Hematopoietic multipotent progenitor cell treated with erythropoietin and hydrocortisone succinate and interleukin-3 and kit ligand, for 17 days (in vitro differentiated cells): ENCODE measurements at regions not wholly inside any gene's neighbourhood (a gene's known extent, or its start where the extent isn't known, plus 50 kb on each side); places are given as distances from the start of the nearest gene placed in this dataset.

Experiments
- DNase-seq: peaks from one replicate; pipeline ENCODE4 v3.0.0-alpha.2; 2015; ENCODE audit warnings: low spot score

GRCh38 chr11:95353706-95354105 lies 122.7 kb upstream of the SESN3 start:
- DNase-seq, result no peak

GRCh38 chr11:95352733-95353346 lies 121.8 kb upstream of the SESN3 start:
- no peak for DNase-seq

- no peak for DNase-seq
Observed at GRCh38 chr11:95349345-95349942, 118.4 kb upstream of the SESN3 start.

- DNase-seq, result no peak
Observed at GRCh38 chr11:95346265-95346664, 115.3 kb upstream of the SESN3 start.

- DNase-seq, result no peak
Observed at GRCh38 chr11:95345651-95346050, 114.6 kb upstream of the SESN3 start.

GRCh38 chr11:95344932-95345642 lies 114.1 kb upstream of the SESN3 start:
- DNase-seq, result no peak

- no peak for DNase-seq
Observed at GRCh38 chr11:95341221-95341620, 110.2 kb upstream of the SESN3 start.

GRCh38 chr11:95339086-95339901 lies 108.3 kb upstream of the SESN3 start:
- DNase-seq, result no peak

GRCh38 chr11:95338430-95338991 lies 107.5 kb upstream of the SESN3 start:
- no peak for DNase-seq

GRCh38 chr11:95337972-95338429 lies 107.0 kb upstream of the SESN3 start:
- no peak for DNase-seq

- DNase-seq, result no peak
Observed at GRCh38 chr11:95337175-95337957, 106.4 kb upstream of the SESN3 start.

- DNase-seq, result no peak
Observed at GRCh38 chr11:95335989-95336388, 105.0 kb upstream of the SESN3 start.

GRCh38 chr11:95331161-95331560 lies 100.2 kb upstream of the SESN3 start:
- no peak for DNase-seq

GRCh38 chr11:95330302-95330701 lies 99.3 kb upstream of the SESN3 start:
- DNase-seq, result no peak

GRCh38 chr11:95327273-95327948 lies 96.4 kb upstream of the SESN3 start:
- DNase-seq, result no peak

- no peak for DNase-seq
Observed at GRCh38 chr11:95325777-95326258, 94.8 kb upstream of the SESN3 start.

- DNase-seq, result no peak
Observed at GRCh38 chr11:95324826-95325225, 93.8 kb upstream of the SESN3 start.

GRCh38 chr11:95322539-95322938 lies 91.5 kb upstream of the SESN3 start:
- DNase-seq, result no peak

GRCh38 chr11:95318498-95318897 lies 87.5 kb upstream of the SESN3 start:
- DNase-seq, result no peak

GRCh38 chr11:95308512-95309035 lies 77.6 kb upstream of the SESN3 start:
- no peak for DNase-seq
